ENCODE measurements at regions not wholly inside any gene's neighbourhood (a gene's known extent, or its start where the extent isn't known, plus 50 kb on each side); places are given as distances from the start of the nearest gene placed in this dataset.

DNA sequence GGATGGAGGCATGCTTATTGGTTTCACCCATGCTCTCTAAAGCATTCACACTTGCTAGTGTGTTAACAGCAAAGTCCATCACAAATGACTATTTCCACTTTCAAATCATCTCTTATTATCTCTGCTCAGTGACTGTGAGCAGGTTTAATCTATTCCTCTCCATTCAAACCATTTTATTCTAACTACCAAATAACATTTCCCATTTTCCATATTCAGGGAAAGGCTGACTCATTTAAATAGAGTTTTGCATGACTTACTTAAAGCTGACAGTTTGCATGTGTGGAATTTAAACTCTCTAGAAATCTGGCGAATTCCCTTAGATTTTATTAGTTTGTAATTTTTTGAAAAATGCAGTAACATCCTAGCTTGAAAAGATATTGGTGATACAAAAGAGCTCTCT is 615.7 kb upstream of the LRRC4C start:
- no TSS peak for BruUV-seq (replicated peaks)
- dilution Hi-C loops (cut with MboI; ENCODE audit: extremely low pct_ligation_motif_present, low sequenced_read_pairs) = no loop called here

More for the DNA sequence above, 615.7 kb upstream of the LRRC4C start:
- no peak overlapping the region for H3K4me3 ChIP-seq (replicated peaks in 1 of 3; ENCODE audit: insufficient read depth in 1 of 3, low read depth in 1 of 3, low read length in 3 of 3)
- no peak for TF ChIP-seq EZH2 (IDR thresholded peaks at IDR 0.05; ENCODE audit: borderline replicate concordance, low read depth, low read length, severe bottlenecking)
- TF ChIP-seq POLR2A (IDR thresholded peaks at IDR 0.05; ENCODE audit: low read depth, low read length) = no peak
- TF ChIP-seq, protein P1, sequence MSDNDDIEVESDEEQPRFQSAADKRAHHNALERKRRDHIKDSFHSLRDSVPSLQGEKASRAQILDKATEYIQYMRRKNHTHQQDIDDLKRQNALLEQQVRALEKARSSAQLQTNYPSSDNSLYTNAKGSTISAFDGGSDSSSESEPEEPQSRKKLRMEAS (IDR thresholded peaks at IDR 0.05; ENCODE audit: insufficient read depth, insufficient read length) = no peak
- no peak for TF ChIP-seq JUN (IDR thresholded peaks at IDR 0.05; ENCODE audit: borderline replicate concordance, insufficient read depth, insufficient read length, low read depth)
- TF ChIP-seq POLR2AphosphoS5 (IDR thresholded peaks at IDR 0.05; ENCODE audit: insufficient read depth, low read depth, low read length) = no peak
- no peak for TF ChIP-seq GATA2 (IDR thresholded peaks at IDR 0.05; ENCODE audit: insufficient read depth, insufficient read length, low read depth, low read length)
- no peak for TF ChIP-seq FOS (IDR thresholded peaks at IDR 0.05; ENCODE audit: borderline replicate concordance, insufficient read depth, low read length)
- TF ChIP-seq, protein P2, sequence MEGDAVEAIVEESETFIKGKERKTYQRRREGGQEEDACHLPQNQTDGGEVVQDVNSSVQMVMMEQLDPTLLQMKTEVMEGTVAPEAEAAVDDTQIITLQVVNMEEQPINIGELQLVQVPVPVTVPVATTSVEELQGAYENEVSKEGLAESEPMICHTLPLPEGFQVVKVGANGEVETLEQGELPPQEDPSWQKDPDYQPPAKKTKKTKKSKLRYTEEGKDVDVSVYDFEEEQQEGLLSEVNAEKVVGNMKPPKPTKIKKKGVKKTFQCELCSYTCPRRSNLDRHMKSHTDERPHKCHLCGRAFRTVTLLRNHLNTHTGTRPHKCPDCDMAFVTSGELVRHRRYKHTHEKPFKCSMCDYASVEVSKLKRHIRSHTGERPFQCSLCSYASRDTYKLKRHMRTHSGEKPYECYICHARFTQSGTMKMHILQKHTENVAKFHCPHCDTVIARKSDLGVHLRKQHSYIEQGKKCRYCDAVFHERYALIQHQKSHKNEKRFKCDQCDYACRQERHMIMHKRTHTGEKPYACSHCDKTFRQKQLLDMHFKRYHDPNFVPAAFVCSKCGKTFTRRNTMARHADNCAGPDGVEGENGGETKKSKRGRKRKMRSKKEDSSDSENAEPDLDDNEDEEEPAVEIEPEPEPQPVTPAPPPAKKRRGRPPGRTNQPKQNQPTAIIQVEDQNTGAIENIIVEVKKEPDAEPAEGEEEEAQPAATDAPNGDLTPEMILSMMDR (IDR thresholded peaks at IDR 0.05; ENCODE audit: extremely low read depth in 1 of 2, insufficient read depth in 1 of 2, low read depth in 1 of 2, low read length in 2 of 2) = no peak
- no peak for TF ChIP-seq MYC (IDR thresholded peaks at IDR 0.05; ENCODE audit: low read depth, low read length)
- H3K9me3 ChIP-seq (replicated peaks; ENCODE audit: control insufficient read depth, insufficient read depth, low read length) = no peaks in the 10 kb centered on the region
- no peaks in the 10 kb centered on the region for H3K79me2 ChIP-seq (ENCODE audit: control insufficient read depth, insufficient read depth, low read length)
- H3K27me3 ChIP-seq (ENCODE audit: control insufficient read depth in 2 of 2, insufficient read depth in 2 of 2, low read length in 2 of 2) = no peaks in the 10 kb centered on the region
- intact Hi-C loops (cut with micrococcal nuclease) = no loop called here
- no peak overlapping the region for H3K9ac ChIP-seq (replicated peaks; ENCODE audit: extremely low read depth, insufficient read depth, low read length)
- no peaks in the 10 kb centered on the region for H4K20me1 ChIP-seq (replicated peaks; ENCODE audit: control insufficient read depth, extremely low read depth, insufficient read depth, low read length)
- DNase-seq (ENCODE audit: low read depth, low spot score) (no peak), FAIRE-seq (no peak)
- CTCF ChIA-PET = no interaction called here
- H2AFZ ChIP-seq (ENCODE audit: low read depth, low read length) = no peak overlapping the region
- no peak overlapping the region for H3K4me2 ChIP-seq (ENCODE audit: insufficient read depth, low read length)
- no peaks in the 10 kb centered on the region for H3K36me3 ChIP-seq (ENCODE audit: control insufficient read depth in 2 of 2, extremely low read depth in 1 of 2, insufficient read depth in 2 of 2, low read length in 2 of 2)
- H3K4me1 ChIP-seq (ENCODE audit: control insufficient read depth, extremely low read depth, insufficient read depth, low read length) = no peaks in the 10 kb centered on the region
- H3K27ac ChIP-seq (ENCODE audit: insufficient read depth, low read depth, low read length) = no peak overlapping the region
- H3K9me1 ChIP-seq (replicated peaks; ENCODE audit: control insufficient read depth, extremely low read depth, insufficient read depth, low read length) = no peaks in the 10 kb centered on the region
- POLR2A ChIA-PET = no interaction called here

Data from endothelial cell of umbilical vein (primary cell).